Panc1 (cell line): ENCODE measurements at regions not wholly inside any gene's neighbourhood (a gene's known extent, or its start where the extent isn't known, plus 50 kb on each side); places are given as distances from the start of the nearest gene placed in this dataset.

Source experiments
- ATAC-seq: fragments of 200-7000 bp; cut with Tn5 transposase; 2 replicates; pipeline ENCODE4 v1.9.1; 2020; ENCODE audit warnings: mild to moderate bottlenecking, moderate library complexity
- BruUV-seq: library from RNA; stranded (reverse); fragments of 400-500 nt; replicated peaks from 2 replicates; lab custom pipeline; 2021; lab: Mats Ljungman, UMichigan
- CTCF ChIA-PET: fragments of 300-600 bp; sonication (Branson Sonifier 250); formaldehyde crosslinking; loops from one replicate; lab custom pipeline; 2022; ENCODE audit warnings: antibody characterized with exemption; lab: Charles Lee
- POLR2A ChIA-PET: fragments of 300-600 bp; sonication (Branson Sonifier 250); formaldehyde crosslinking; loops from one replicate; lab custom pipeline; 2022; ENCODE audit warnings: antibody characterized with exemption; lab: Charles Lee
- DNase-seq: peaks from one replicate; pipeline ENCODE4 v3.0.0-alpha.2; 2010; ENCODE audit warnings: low read depth, low spot score
- H3K27ac ChIP-seq: 2 replicates; pipeline ENCODE4 v1.5.1; 2011; ENCODE audit warnings: mild to moderate bottlenecking, low read length, inconsistent platforms
- H3K27me3 ChIP-seq: fragments of 200-500 bp; sonication (Bioruptor generic); 2 replicates; pipeline ENCODE4 v1.6.0; 2014; ENCODE audit warnings: low read length, inconsistent platforms; ENCODE audit not compliant: control insufficient read depth, insufficient read depth
- H3K36me3 ChIP-seq: fragments of 200-500 bp; sonication (Bioruptor generic); 2 replicates; pipeline ENCODE4 v1.5.1; 2014; ENCODE audit warnings: inconsistent platforms, mild to moderate bottlenecking, low read length, moderate library complexity; ENCODE audit not compliant: control insufficient read depth, insufficient read depth
- H3K4me1 ChIP-seq: 2 replicates; pipeline ENCODE4 v1.5.1; 2011; ENCODE audit warnings: inconsistent platforms, mild to moderate bottlenecking, low read length, moderate library complexity; ENCODE audit not compliant: control insufficient read depth, insufficient read depth
- H3K4me3 ChIP-seq, 2 experiments: 2 replicates each; pipeline ENCODE4 v1.5.1; 2011 to 2012; ENCODE audit warnings: low read depth in 2 of 2, low read length in 2 of 2, mild to moderate bottlenecking in 2 of 2, inconsistent platforms in 1 of 2, moderate library complexity in 1 of 2
- H3K9me3 ChIP-seq: fragments of 200-500 bp; sonication (Bioruptor generic); 2 replicates; pipeline ENCODE4 v1.5.1; 2014; ENCODE audit warnings: low read depth, mild to moderate bottlenecking, inconsistent platforms, low read length, moderate library complexity; ENCODE audit not compliant: control insufficient read depth, insufficient read depth
- CTCF ChIP-seq: fragments of 450-650 bp; IDR thresholded peaks from 2 replicates; pipeline ENCODE4 v1.5.1; 2017; ENCODE audit warnings: mild to moderate bottlenecking
- POLR2AphosphoS5 ChIP-seq: IDR thresholded peaks from 2 replicates; pipeline ENCODE4 v1.6.1; 2012; ENCODE audit warnings: mild to moderate bottlenecking, low read depth, low read length, moderate library complexity
- REST ChIP-seq, 2 experiments: IDR thresholded peaks; 2 replicates each; pipeline ENCODE4 v1.6.1; 2011 to 2012; ENCODE audit warnings: low read depth in 2 of 2, control low read depth in 1 of 2, low read length in 1 of 2, mild to moderate bottlenecking in 1 of 2, moderate library complexity in 1 of 2; ENCODE audit not compliant: insufficient read depth in 1 of 2
- SIN3A ChIP-seq: IDR thresholded peaks from 2 replicates; pipeline ENCODE4 v1.6.1; 2012; ENCODE audit warnings: low read depth, mild to moderate bottlenecking, low read length, moderate library complexity, borderline replicate concordance; ENCODE audit not compliant: insufficient read depth
- TCF7L2 ChIP-seq: IDR thresholded peaks from 2 replicates; pipeline ENCODE4 v1.6.1; 2011; ENCODE audit warnings: mild to moderate bottlenecking, low read depth, low read length, inconsistent platforms
- in situ Hi-C: cut with HindIII; loops from 2 replicates; pipeline ENCODE4 v1.10.0; 2016; ENCODE audit warnings: low sequenced_read_pairs, low pct_unique_long_range_greater_than_20kb
- intact Hi-C: fragments of 100-400 bp; cut with micrococcal nuclease; formaldehyde crosslinking; loops from one replicate; pipeline ENCODE4 v1.10.0; 2022; ENCODE audit not compliant: unreplicated experiment

GRCh38 chr2:8191427-8191826, 490.4 kb upstream of the ID2 start:
- no peak overlapping the region for H3K4me3 ChIP-seq
- H3K9me3 ChIP-seq = no peaks in the 10 kb centered on the region
- no peak overlapping the region for H3K27ac ChIP-seq
- intact Hi-C loops (no loop called here), in situ Hi-C loops (no loop called here)
- no peaks in the 10 kb centered on the region for H3K36me3 ChIP-seq
- no peak for ATAC-seq
- H3K27me3 ChIP-seq = no peaks in the 10 kb centered on the region; the same call in 1 of the 2 replicates
- TF ChIP-seq TCF7L2 (no peak), REST (IDR thresholded peaks at IDR 0.05; ENCODE audit: insufficient read depth in 1 of 2, low read depth in 2 of 2, low read length in 1 of 2) (no peak), POLR2AphosphoS5 (no peak), CTCF (no peak), SIN3A (no peak)
- no peak for DNase-seq
- no peaks in the 10 kb centered on the region for H3K4me1 ChIP-seq
- no TSS peak for BruUV-seq
- ChIA-PET CTCF (no interaction called here), POLR2A (no interaction called here)

GRCh38 chr2:8193146-8193545, 488.7 kb upstream of the ID2 start:
- in situ Hi-C loops (no loop called here), intact Hi-C loops (no loop called here)
- no peak overlapping the region for H3K27ac ChIP-seq
- H3K27me3 ChIP-seq = peaks cover 2% of the 10 kb centered on the region; the same call in 1 of the 2 replicates
- H3K4me3 ChIP-seq = no peak overlapping the region
- ChIA-PET POLR2A (no interaction called here), CTCF (no interaction called here)
- H3K36me3 ChIP-seq = no peaks in the 10 kb centered on the region
- H3K4me1 ChIP-seq = no peaks in the 10 kb centered on the region
- ATAC-seq (no peak), DNase-seq (no peak)
- no peak for TF ChIP-seq REST (IDR thresholded peaks at IDR 0.05; ENCODE audit: insufficient read depth in 1 of 2, low read depth in 2 of 2, low read length in 1 of 2)
- no peak for TF ChIP-seq SIN3A
- TF ChIP-seq TCF7L2 = no peak
- TF ChIP-seq CTCF = no peak
- no peak for TF ChIP-seq POLR2AphosphoS5
- H3K9me3 ChIP-seq = no peaks in the 10 kb centered on the region
- no TSS peak for BruUV-seq
